ENCODE measurements at regions not wholly inside any gene's neighbourhood (a gene's known extent, or its start where the extent isn't known, plus 50 kb on each side); places are given as distances from the start of the nearest gene placed in this dataset.
"Not testable (repeated sequence)": the region's sequence is repeated elsewhere in the genome, so short reads cannot be mapped to it uniquely, and the experiment has no call there.

- no peak for DNase-seq (ENCODE audit: low read depth in 2 of 3, low spot score in 2 of 3)
Measured at GRCh38 chr4:159029481-159029880, 73.4 kb upstream of the RAPGEF2 start.

- not testable (repeated sequence) for DNase-seq (ENCODE audit: low read depth in 2 of 3, low spot score in 2 of 3)
Measured at GRCh38 chr4:159030297-159030696, 72.6 kb upstream of the RAPGEF2 start.

GRCh38 chr4:159035570-159035969 lies 67.3 kb upstream of the RAPGEF2 start:
- DNase-seq (ENCODE audit: low read depth in 2 of 3, low spot score in 2 of 3) = no peak

GRCh38 chr4:159038536-159038935 lies 64.3 kb upstream of the RAPGEF2 start:
- peak in 1 of 3 donors; percentile 52 for DNase-seq (ENCODE audit: low read depth in 2 of 3, low spot score in 2 of 3)

GRCh38 chr4:159041054-159042034 lies 61.5 kb upstream of the RAPGEF2 start:
- no peak for DNase-seq (ENCODE audit: low read depth in 2 of 3, low spot score in 2 of 3)

- DNase-seq (ENCODE audit: low read depth in 2 of 3, low spot score in 2 of 3) = peak in 2 of 3 donors; percentile 84 to 97
Measured at GRCh38 chr4:159042097-159042605, 60.7 kb upstream of the RAPGEF2 start.

GRCh38 chr4:159042868-159043267 lies 60.0 kb upstream of the RAPGEF2 start:
- no peak for DNase-seq (ENCODE audit: low read depth in 2 of 3, low spot score in 2 of 3)

GRCh38 chr4:159043861-159044260 lies 59.0 kb upstream of the RAPGEF2 start:
- DNase-seq (ENCODE audit: low read depth in 2 of 3, low spot score in 2 of 3) = no peak

- no peak for DNase-seq (ENCODE audit: low read depth in 2 of 3, low spot score in 2 of 3)
Measured at GRCh38 chr4:159045321-159045720, 57.6 kb upstream of the RAPGEF2 start.

GRCh38 chr4:159046683-159047082 lies 56.2 kb upstream of the RAPGEF2 start:
- no peak for DNase-seq (ENCODE audit: low read depth in 2 of 3, low spot score in 2 of 3)

GRCh38 chr4:159047478-159048165 lies 55.3 kb upstream of the RAPGEF2 start:
- DNase-seq (ENCODE audit: low read depth in 2 of 3, low spot score in 2 of 3) = peak in 2 of 3 donors; percentile 53 to 66

GRCh38 chr4:159048166-159048886 lies 54.6 kb upstream of the RAPGEF2 start:
- DNase-seq (ENCODE audit: low read depth in 2 of 3, low spot score in 2 of 3) = no peak

GRCh38 chr4:159049780-159050375 lies 53.0 kb upstream of the RAPGEF2 start:
- DNase-seq (ENCODE audit: low read depth in 2 of 3, low spot score in 2 of 3) = no peak

GRCh38 chr4:159051245-159052071 lies 51.4 kb upstream of the RAPGEF2 start:
- no peak for DNase-seq (ENCODE audit: low read depth in 2 of 3, low spot score in 2 of 3)

- DNase-seq (ENCODE audit: low read depth in 2 of 3, low spot score in 2 of 3) = no peak
Measured at GRCh38 chr4:159052315-159052714, 50.6 kb upstream of the RAPGEF2 start.
